ENCODE measurements at regions not wholly inside any gene's neighbourhood (a gene's known extent, or its start where the extent isn't known, plus 50 kb on each side); places are given as distances from the start of the nearest gene placed in this dataset.

DNA sequence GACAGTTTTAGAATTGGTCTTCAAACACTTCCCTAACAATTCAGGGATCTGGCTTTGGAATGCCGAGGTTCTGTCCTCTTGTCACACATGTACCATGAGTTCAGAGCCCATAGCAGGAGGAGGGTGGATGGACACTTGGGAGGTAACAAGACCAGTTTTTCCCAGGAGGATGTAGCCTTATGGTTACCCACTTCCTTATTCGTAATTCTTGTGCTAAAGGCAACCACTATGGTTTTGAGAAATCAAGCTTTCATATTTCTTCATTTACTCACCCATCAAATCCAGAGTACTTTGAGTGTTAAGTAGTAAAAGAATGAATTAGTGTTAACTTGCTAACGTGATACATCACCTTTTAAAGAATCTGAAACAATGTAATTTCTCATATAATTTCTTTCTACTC, 479.6 kb upstream of the ALCAM start:
- TF ChIP-seq, protein P1, sequence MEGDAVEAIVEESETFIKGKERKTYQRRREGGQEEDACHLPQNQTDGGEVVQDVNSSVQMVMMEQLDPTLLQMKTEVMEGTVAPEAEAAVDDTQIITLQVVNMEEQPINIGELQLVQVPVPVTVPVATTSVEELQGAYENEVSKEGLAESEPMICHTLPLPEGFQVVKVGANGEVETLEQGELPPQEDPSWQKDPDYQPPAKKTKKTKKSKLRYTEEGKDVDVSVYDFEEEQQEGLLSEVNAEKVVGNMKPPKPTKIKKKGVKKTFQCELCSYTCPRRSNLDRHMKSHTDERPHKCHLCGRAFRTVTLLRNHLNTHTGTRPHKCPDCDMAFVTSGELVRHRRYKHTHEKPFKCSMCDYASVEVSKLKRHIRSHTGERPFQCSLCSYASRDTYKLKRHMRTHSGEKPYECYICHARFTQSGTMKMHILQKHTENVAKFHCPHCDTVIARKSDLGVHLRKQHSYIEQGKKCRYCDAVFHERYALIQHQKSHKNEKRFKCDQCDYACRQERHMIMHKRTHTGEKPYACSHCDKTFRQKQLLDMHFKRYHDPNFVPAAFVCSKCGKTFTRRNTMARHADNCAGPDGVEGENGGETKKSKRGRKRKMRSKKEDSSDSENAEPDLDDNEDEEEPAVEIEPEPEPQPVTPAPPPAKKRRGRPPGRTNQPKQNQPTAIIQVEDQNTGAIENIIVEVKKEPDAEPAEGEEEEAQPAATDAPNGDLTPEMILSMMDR (IDR thresholded peaks at IDR 0.05; ENCODE audit: insufficient read depth, low read length), result no peak
- TF ChIP-seq POLR2AphosphoS5 (IDR thresholded peaks at IDR 0.05; ENCODE audit: low read depth) (no peak), GABPA (IDR thresholded peaks at IDR 0.05; ENCODE audit: low read depth) (no peak)
- TF ChIP-seq, protein P2, sequence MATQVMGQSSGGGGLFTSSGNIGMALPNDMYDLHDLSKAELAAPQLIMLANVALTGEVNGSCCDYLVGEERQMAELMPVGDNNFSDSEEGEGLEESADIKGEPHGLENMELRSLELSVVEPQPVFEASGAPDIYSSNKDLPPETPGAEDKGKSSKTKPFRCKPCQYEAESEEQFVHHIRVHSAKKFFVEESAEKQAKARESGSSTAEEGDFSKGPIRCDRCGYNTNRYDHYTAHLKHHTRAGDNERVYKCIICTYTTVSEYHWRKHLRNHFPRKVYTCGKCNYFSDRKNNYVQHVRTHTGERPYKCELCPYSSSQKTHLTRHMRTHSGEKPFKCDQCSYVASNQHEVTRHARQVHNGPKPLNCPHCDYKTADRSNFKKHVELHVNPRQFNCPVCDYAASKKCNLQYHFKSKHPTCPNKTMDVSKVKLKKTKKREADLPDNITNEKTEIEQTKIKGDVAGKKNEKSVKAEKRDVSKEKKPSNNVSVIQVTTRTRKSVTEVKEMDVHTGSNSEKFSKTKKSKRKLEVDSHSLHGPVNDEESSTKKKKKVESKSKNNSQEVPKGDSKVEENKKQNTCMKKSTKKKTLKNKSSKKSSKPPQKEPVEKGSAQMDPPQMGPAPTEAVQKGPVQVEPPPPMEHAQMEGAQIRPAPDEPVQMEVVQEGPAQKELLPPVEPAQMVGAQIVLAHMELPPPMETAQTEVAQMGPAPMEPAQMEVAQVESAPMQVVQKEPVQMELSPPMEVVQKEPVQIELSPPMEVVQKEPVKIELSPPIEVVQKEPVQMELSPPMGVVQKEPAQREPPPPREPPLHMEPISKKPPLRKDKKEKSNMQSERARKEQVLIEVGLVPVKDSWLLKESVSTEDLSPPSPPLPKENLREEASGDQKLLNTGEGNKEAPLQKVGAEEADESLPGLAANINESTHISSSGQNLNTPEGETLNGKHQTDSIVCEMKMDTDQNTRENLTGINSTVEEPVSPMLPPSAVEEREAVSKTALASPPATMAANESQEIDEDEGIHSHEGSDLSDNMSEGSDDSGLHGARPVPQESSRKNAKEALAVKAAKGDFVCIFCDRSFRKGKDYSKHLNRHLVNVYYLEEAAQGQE (IDR thresholded peaks at IDR 0.05; ENCODE audit: insufficient replicate concordance, low read depth), result no peak

Measured in HL-60 (cell line).